Left renal cortex interstitium (tissue), 4 donors: ENCODE measurements at regions not wholly inside any gene's neighbourhood (a gene's known extent, or its start where the extent isn't known, plus 50 kb on each side); places are given as distances from the start of the nearest gene placed in this dataset.

Experiments
- DNase-seq, 4 donors: peaks; one replicate each; pipeline ENCODE4 v3.0.0-alpha.2; 2013; ENCODE audit warnings: low read depth in 4 of 4, low spot score in 2 of 4, missing footprints in 1 of 4

GRCh38 chr4:153940916-153941315 is 152.0 kb upstream of the SFRP2 start:
- no peak for DNase-seq

- no peak for DNase-seq
Observed at GRCh38 chr4:153939570-153939969, 150.7 kb upstream of the SFRP2 start.

- DNase-seq = no peak
Observed at GRCh38 chr4:153938994-153939393, 150.1 kb upstream of the SFRP2 start.

- DNase-seq = no peak
Observed at GRCh38 chr4:153937289-153937688, 148.4 kb upstream of the SFRP2 start.

- DNase-seq = no peak
Observed at GRCh38 chr4:153936121-153936520, 147.2 kb upstream of the SFRP2 start.

- no peak for DNase-seq
Observed at GRCh38 chr4:153934688-153935017, 145.8 kb upstream of the SFRP2 start.

- DNase-seq = no peak
Observed at GRCh38 chr4:153933915-153934687, 145.2 kb upstream of the SFRP2 start.

- DNase-seq = no peak
Observed at GRCh38 chr4:153931804-153932203, 142.9 kb upstream of the SFRP2 start.

GRCh38 chr4:153929675-153930074 is 140.8 kb upstream of the SFRP2 start:
- DNase-seq = no peak

- DNase-seq = no peak
Observed at GRCh38 chr4:153927451-153927850, 138.6 kb upstream of the SFRP2 start.

- DNase-seq = no peak
Observed at GRCh38 chr4:153922148-153922547, 133.3 kb upstream of the SFRP2 start.

GRCh38 chr4:153919667-153920066 is 130.8 kb upstream of the SFRP2 start:
- DNase-seq = no peak

- DNase-seq = no peak
Observed at GRCh38 chr4:153916273-153916755, 127.4 kb upstream of the SFRP2 start.

GRCh38 chr4:153912301-153912700 is 123.4 kb upstream of the SFRP2 start:
- DNase-seq = no peak

- DNase-seq = no peak
Observed at GRCh38 chr4:153909672-153910071, 120.8 kb upstream of the SFRP2 start.

GRCh38 chr4:153906231-153906630 is 117.3 kb upstream of the SFRP2 start:
- DNase-seq = no peak

- no peak for DNase-seq
Observed at GRCh38 chr4:153905231-153905630, 116.3 kb upstream of the SFRP2 start.

- no peak for DNase-seq
Observed at GRCh38 chr4:153904011-153904410, 115.1 kb upstream of the SFRP2 start.

GRCh38 chr4:153901220-153901619 is 112.3 kb upstream of the SFRP2 start:
- DNase-seq = no peak

GRCh38 chr4:153900426-153900825 is 111.5 kb upstream of the SFRP2 start:
- no peak for DNase-seq

GRCh38 chr4:153890761-153891160 is 101.9 kb upstream of the SFRP2 start:
- DNase-seq = no peak

GRCh38 chr4:153887217-153887616 is 98.3 kb upstream of the SFRP2 start:
- no peak for DNase-seq

GRCh38 chr4:153884325-153884724 is 95.4 kb upstream of the SFRP2 start:
- DNase-seq = no peak
